ENCODE measurements at regions not wholly inside any gene's neighbourhood (a gene's known extent, or its start where the extent isn't known, plus 50 kb on each side); places are given as distances from the start of the nearest gene placed in this dataset.
"Not testable (repeated sequence)": the region's sequence is repeated elsewhere in the genome, so short reads cannot be mapped to it uniquely, and the experiment has no call there.

GRCh38 chr5:171721464-171721863 is 64.2 kb upstream of the SMIM23 start:
- no peaks in the 10 kb centered on the region for H3K79me2 ChIP-seq (ENCODE audit: insufficient read depth, low read depth, low read length)
- TF ChIP-seq CTCF (conservative IDR thresholded peaks at IDR 0.05; ENCODE audit: low read length), result no peak
- TF ChIP-seq EZH2phosphoT487 (IDR thresholded peaks at IDR 0.05; ENCODE audit: borderline replicate concordance, low read depth, low read length), result no peak
- ChIA-PET POLR2A (interaction anchor here (0.6 kb wide), 1 partner anchor 739 kb away, joined by 3 read pairs; no protein-coding TSS in a partner anchor), CTCF (ENCODE audit: unreplicated experiment) (no interaction called here)
- BruUV-seq (replicated peaks), result no TSS peak
- no peak overlapping the region for H2AFZ ChIP-seq (ENCODE audit: low read length)
- H3K9me3 ChIP-seq (ENCODE audit: low read length), result no peaks in the 10 kb centered on the region
- intact Hi-C loops (cut with micrococcal nuclease; ENCODE audit: unreplicated experiment), result no loop called here
- H3K4me3 ChIP-seq (ENCODE audit: low read depth, low read length, poor library complexity, severe bottlenecking), result no peak overlapping the region
- no peaks in the 10 kb centered on the region for H3K9me2 ChIP-seq (ENCODE audit: insufficient read depth, low read length)
- no peak overlapping the region for H3K4me2 ChIP-seq (ENCODE audit: low read length)
- H3K4me1 ChIP-seq (ENCODE audit: insufficient read depth, low read length, poor library complexity, severe bottlenecking), result no peaks in the 10 kb centered on the region
- no peak overlapping the region for H3K27ac ChIP-seq (ENCODE audit: low read depth, low read length, poor library complexity, severe bottlenecking)
- H4K20me1 ChIP-seq (ENCODE audit: insufficient read depth, low read length), result no peaks in the 10 kb centered on the region
- DNase-seq (ENCODE audit: low spot score), result no peak
- no peaks in the 10 kb centered on the region for H3K36me3 ChIP-seq (ENCODE audit: insufficient read depth, low read length)

GRCh38 chr5:171724468-171725204 is 61.0 kb upstream of the SMIM23 start:
- Histone ChIP-seq H3K9me3 (ENCODE audit: low read length) (no peaks in the 10 kb centered on the region), H3K4me2 (ENCODE audit: low read length) (no peak overlapping the region), H3K9me2 (ENCODE audit: insufficient read depth, low read length) (no peaks in the 10 kb centered on the region), H2AFZ (ENCODE audit: low read length) (no peak overlapping the region), H3K4me3 (ENCODE audit: low read depth, low read length, poor library complexity, severe bottlenecking) (no peak overlapping the region), H3K79me2 (ENCODE audit: insufficient read depth, low read depth, low read length) (no peaks in the 10 kb centered on the region), H4K20me1 (ENCODE audit: insufficient read depth, low read length) (no peaks in the 10 kb centered on the region), H3K36me3 (ENCODE audit: insufficient read depth, low read length) (no peaks in the 10 kb centered on the region), H3K4me1 (ENCODE audit: insufficient read depth, low read length, poor library complexity, severe bottlenecking) (no peaks in the 10 kb centered on the region), H3K27ac (ENCODE audit: low read depth, low read length, poor library complexity, severe bottlenecking) (no peak overlapping the region)
- TF ChIP-seq CTCF (conservative IDR thresholded peaks at IDR 0.05; ENCODE audit: low read length) (no peak), EZH2phosphoT487 (IDR thresholded peaks at IDR 0.05; ENCODE audit: borderline replicate concordance, low read depth, low read length) (no peak)
- no TSS peak for BruUV-seq (replicated peaks)
- ChIA-PET POLR2A (interaction anchor here (0.5 to 0.7 kb wide), 2 partner anchors 555 to 626 kb away, joined by 3 read pairs; no protein-coding TSS in a partner anchor), CTCF (ENCODE audit: unreplicated experiment) (no interaction called here)
- intact Hi-C loops (cut with micrococcal nuclease; ENCODE audit: unreplicated experiment), result no loop called here
- DNase-seq (ENCODE audit: low spot score), result no peak

GRCh38 chr5:171725205-171725601 is 60.4 kb upstream of the SMIM23 start:
- 0 out of 2 replicates have a peak, but pooled peaks cover 3% of the 10 kb centered on the region for H3K9me3 ChIP-seq (ENCODE audit: low read length)
- CTCF ChIA-PET (ENCODE audit: unreplicated experiment), result no interaction called here
- intact Hi-C loops (cut with micrococcal nuclease; ENCODE audit: unreplicated experiment), result no loop called here
- no peak for DNase-seq (ENCODE audit: low spot score)
- no peak overlapping the region for H3K4me3 ChIP-seq (ENCODE audit: low read depth, low read length, poor library complexity, severe bottlenecking)
- H3K36me3 ChIP-seq (ENCODE audit: insufficient read depth, low read length), result no peaks in the 10 kb centered on the region
- H3K9me2 ChIP-seq (ENCODE audit: insufficient read depth, low read length), result no peaks in the 10 kb centered on the region
- BruUV-seq (replicated peaks), result no TSS peak
- H4K20me1 ChIP-seq (ENCODE audit: insufficient read depth, low read length), result no peaks in the 10 kb centered on the region
- no peak overlapping the region for H3K4me2 ChIP-seq (ENCODE audit: low read length)
- H2AFZ ChIP-seq (ENCODE audit: low read length), result no peak overlapping the region
- POLR2A ChIA-PET, result interaction anchor here (0.5 kb wide), 1 partner anchor 626 kb away, joined by 3 read pairs; no protein-coding TSS in a partner anchor
- H3K79me2 ChIP-seq (ENCODE audit: insufficient read depth, low read depth, low read length), result no peaks in the 10 kb centered on the region
- no peak for TF ChIP-seq EZH2phosphoT487 (IDR thresholded peaks at IDR 0.05; ENCODE audit: borderline replicate concordance, low read depth, low read length)
- no peak for TF ChIP-seq CTCF (conservative IDR thresholded peaks at IDR 0.05; ENCODE audit: low read length)
- H3K27ac ChIP-seq (ENCODE audit: low read depth, low read length, poor library complexity, severe bottlenecking), result no peak overlapping the region
- no peaks in the 10 kb centered on the region for H3K4me1 ChIP-seq (ENCODE audit: insufficient read depth, low read length, poor library complexity, severe bottlenecking)

GRCh38 chr5:171726819-171727218 is 58.8 kb upstream of the SMIM23 start:
- H3K9me3 ChIP-seq (ENCODE audit: low read length); H3K36me3 ChIP-seq (ENCODE audit: insufficient read depth, low read length); BruUV-seq (replicated peaks); CTCF ChIA-PET (ENCODE audit: unreplicated experiment); H2AFZ ChIP-seq (ENCODE audit: low read length); H3K4me3 ChIP-seq (ENCODE audit: low read depth, low read length, poor library complexity, severe bottlenecking); H3K27ac ChIP-seq (ENCODE audit: low read depth, low read length, poor library complexity, severe bottlenecking); H3K4me1 ChIP-seq (ENCODE audit: insufficient read depth, low read length, poor library complexity, severe bottlenecking); H3K9me2 ChIP-seq (ENCODE audit: insufficient read depth, low read length); DNase-seq (ENCODE audit: low spot score); H4K20me1 ChIP-seq (ENCODE audit: insufficient read depth, low read length); H3K79me2 ChIP-seq (ENCODE audit: insufficient read depth, low read depth, low read length); H3K4me2 ChIP-seq (ENCODE audit: low read length); POLR2A ChIA-PET; intact Hi-C loops (cut with micrococcal nuclease; ENCODE audit: unreplicated experiment): not testable (repeated sequence)

Data from OCI-LY7 (cell line).